ENCODE measurements at regions not wholly inside any gene's neighbourhood (a gene's known extent, or its start where the extent isn't known, plus 50 kb on each side); places are given as distances from the start of the nearest gene placed in this dataset.

DNA sequence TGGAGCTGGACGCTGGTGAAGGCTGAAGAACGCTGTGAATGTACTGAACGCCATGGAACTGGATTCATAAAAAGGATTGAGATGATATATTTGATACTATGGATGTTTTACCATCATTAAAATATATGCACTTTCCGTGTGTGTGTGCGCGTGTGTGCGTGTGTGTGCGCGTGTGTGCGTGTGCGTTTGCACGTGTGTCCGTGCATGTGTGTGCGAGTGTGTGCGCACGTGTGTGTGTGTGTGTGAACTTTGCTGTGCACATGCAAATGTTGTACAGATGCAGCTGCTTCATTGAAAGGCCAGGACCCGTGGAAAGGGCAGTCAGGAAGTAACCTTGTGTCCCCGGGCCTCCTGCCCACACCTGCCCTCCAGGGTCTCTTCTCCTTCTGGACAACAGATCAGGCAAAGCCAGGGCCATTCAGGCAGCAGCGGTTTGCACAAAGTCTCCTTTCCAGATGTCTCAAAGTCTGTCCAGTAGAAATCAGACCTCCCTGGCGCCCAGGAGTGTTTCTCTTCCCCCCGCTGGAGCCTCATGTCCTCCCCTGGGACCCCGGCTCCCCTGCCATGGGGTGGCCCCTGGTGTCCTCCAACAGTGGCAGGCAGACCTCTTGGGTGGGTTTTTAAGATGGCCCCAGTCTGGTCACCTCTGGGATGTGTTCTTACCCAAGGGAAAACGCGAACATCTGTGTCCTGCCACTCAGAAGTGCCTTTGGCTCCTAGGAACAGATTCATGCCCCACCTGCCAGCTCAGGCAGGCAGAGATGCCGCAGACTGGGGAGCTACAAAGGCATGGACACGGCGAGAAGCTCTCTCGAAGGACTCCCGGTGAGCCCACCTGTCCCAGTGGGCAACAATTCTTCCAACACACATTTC lies 86.1 kb upstream of the GPC1 start:
- TF ChIP-seq, protein P1, sequence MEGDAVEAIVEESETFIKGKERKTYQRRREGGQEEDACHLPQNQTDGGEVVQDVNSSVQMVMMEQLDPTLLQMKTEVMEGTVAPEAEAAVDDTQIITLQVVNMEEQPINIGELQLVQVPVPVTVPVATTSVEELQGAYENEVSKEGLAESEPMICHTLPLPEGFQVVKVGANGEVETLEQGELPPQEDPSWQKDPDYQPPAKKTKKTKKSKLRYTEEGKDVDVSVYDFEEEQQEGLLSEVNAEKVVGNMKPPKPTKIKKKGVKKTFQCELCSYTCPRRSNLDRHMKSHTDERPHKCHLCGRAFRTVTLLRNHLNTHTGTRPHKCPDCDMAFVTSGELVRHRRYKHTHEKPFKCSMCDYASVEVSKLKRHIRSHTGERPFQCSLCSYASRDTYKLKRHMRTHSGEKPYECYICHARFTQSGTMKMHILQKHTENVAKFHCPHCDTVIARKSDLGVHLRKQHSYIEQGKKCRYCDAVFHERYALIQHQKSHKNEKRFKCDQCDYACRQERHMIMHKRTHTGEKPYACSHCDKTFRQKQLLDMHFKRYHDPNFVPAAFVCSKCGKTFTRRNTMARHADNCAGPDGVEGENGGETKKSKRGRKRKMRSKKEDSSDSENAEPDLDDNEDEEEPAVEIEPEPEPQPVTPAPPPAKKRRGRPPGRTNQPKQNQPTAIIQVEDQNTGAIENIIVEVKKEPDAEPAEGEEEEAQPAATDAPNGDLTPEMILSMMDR (IDR thresholded peaks at IDR 0.05): no peak
- TF ChIP-seq ZFX (IDR thresholded peaks at IDR 0.05; ENCODE audit: borderline replicate concordance): no peak

GRCh38 chr2:240350006-240350355 lies 85.5 kb upstream of the GPC1 start:
- TF ChIP-seq ZFX (IDR thresholded peaks at IDR 0.05; ENCODE audit: borderline replicate concordance): no peak
- TF ChIP-seq, protein P1 (IDR thresholded peaks at IDR 0.05): no peak
- no peak overlapping the region for H3K27ac ChIP-seq

More for the DNA sequence above, 86.1 kb upstream of the GPC1 start:
- no peak overlapping the region for H3K27ac ChIP-seq

DNA sequence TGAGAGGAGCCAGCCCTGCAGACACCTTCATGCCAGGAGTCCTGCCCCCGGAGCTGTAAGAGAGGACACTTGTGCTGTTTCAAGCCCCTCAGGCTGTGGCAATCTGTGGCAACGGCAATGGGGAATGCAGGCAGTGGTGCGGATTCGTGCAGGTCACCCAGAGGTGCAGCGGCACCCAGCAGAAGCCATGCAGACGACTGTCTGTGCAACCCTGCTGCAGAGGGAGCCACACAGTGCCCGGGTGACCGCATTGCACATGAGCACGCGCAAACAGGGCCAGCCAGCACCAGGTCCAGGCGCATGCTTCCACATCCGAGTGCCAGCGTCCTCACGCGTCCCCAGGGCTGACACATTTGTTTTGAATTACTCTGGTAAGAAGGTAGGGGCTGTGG lies 84.8 kb upstream of the GPC1 start:
- TF ChIP-seq, protein P1 (IDR thresholded peaks at IDR 0.05): no peak
- no peak for TF ChIP-seq ZFX (IDR thresholded peaks at IDR 0.05; ENCODE audit: borderline replicate concordance)
- H3K27ac ChIP-seq: no peak overlapping the region

GRCh38 chr2:240351088-240351741 lies 84.2 kb upstream of the GPC1 start:
- no peak for TF ChIP-seq ZFX (IDR thresholded peaks at IDR 0.05; ENCODE audit: borderline replicate concordance)
- TF ChIP-seq, protein P1 (IDR thresholded peaks at IDR 0.05): no peak
- H3K27ac ChIP-seq: no peak overlapping the region

DNA sequence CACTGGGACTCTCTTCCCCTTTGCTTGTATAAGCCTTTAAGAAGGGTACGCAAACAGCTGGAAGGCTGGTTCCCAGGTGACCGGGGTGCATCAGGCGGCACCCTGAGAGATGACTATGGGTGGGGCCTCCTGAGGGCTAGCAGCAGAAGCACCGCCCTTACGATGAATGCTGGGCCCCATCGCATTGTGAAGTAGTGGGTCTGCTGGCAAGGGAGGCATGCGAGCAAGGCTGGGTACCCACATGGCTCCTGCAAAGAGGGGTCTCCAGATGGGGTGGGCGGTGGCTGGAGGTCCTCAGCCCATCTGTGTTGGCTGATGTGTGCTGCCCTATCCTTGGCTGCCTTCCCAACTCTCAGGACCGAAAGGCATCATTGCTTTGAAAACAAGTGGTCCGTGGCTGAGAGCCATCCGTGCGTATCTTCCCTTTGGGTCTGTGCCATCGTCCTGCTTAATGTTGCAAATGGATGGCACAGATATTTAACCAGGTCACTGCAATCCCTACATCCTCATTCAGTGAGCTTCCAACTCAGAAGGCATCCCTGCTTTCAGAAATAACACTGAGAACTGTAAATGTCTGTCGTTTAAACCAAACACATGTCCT lies 83.5 kb upstream of the GPC1 start:
- H3K27ac ChIP-seq: no peak overlapping the region
- TF ChIP-seq, protein P1 (IDR thresholded peaks at IDR 0.05): no peak
- no peak for TF ChIP-seq ZFX (IDR thresholded peaks at IDR 0.05; ENCODE audit: borderline replicate concordance)

DNA sequence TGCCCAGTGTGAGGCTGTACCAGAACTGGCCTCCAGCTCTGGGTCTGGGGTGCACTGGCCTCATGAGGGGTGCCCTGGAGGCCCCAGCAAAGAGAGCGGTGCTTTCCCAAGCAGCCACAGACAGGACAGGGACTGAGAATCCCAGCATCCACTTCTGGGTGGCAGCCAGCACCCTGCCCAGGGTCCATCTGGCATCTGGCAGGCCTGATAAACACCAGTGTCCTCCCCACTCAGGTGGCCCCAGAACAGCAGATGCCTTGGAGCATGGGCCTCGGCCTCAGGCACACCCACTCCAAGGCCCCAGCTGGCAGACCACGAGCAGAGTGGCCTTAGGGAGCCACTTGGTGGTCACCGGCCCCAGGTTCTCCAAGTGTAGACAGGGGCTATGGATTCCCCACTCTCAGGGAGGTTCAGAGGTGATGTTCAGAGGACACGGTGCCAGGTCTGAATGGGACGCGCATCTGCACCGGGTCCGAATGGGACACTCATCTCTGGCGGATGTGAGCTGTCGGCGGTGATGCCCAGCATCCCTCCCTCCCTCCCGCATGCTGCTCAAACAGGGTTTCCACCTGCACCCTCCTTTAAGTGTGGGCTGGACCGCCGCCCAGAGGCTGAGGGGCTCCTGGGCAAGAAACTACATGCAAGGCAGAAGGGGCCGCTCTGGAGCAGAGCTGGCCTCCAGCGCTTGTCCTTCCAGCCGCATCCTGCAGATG lies 82.2 kb upstream of the GPC1 start:
- H3K27ac ChIP-seq: no peak overlapping the region
- TF ChIP-seq, protein P1 (IDR thresholded peaks at IDR 0.05): no peak
- no peak for TF ChIP-seq ZFX (IDR thresholded peaks at IDR 0.05; ENCODE audit: borderline replicate concordance)

Data from 22Rv1 (cell line).